GM19035 (cell line): ENCODE measurements at regions not wholly inside any gene's neighbourhood (a gene's known extent, or its start where the extent isn't known, plus 50 kb on each side); places are given as distances from the start of the nearest gene placed in this dataset.

Experiments used
- ATAC-seq: cut with Tn5 transposase; IDR thresholded peaks from one replicate; pipeline ENCODE4 v1.9.1; 2021; ENCODE audit not compliant: unreplicated experiment

- ATAC-seq, result no peak
Measured at GRCh38 chr6:130755368-130756034, 71.7 kb upstream of the SMLR1 start.

GRCh38 chr6:130756824-130757223, 70.4 kb upstream of the SMLR1 start:
- no peak for ATAC-seq

GRCh38 chr6:130758813-130759212, 68.4 kb upstream of the SMLR1 start:
- ATAC-seq, result no peak

GRCh38 chr6:130760006-130760405, 67.2 kb upstream of the SMLR1 start:
- ATAC-seq, result no peak

GRCh38 chr6:130761286-130761685, 65.9 kb upstream of the SMLR1 start:
- ATAC-seq, result no peak

GRCh38 chr6:130765181-130765727, 62.0 kb upstream of the SMLR1 start:
- no peak for ATAC-seq

GRCh38 chr6:130766239-130767144, 60.7 kb upstream of the SMLR1 start:
- ATAC-seq, result no peak

- no peak for ATAC-seq
Measured at GRCh38 chr6:130769861-130770260, 57.3 kb upstream of the SMLR1 start.

- ATAC-seq, result no peak
Measured at GRCh38 chr6:130771741-130772140, 55.5 kb upstream of the SMLR1 start.

GRCh38 chr6:130773860-130774259, 53.3 kb upstream of the SMLR1 start:
- ATAC-seq, result no peak

- ATAC-seq, result no peak
Measured at GRCh38 chr6:130775411-130776012, 51.7 kb upstream of the SMLR1 start.

- ATAC-seq, result peak; percentile 96
Measured at GRCh38 chr6:130776287-130776925, 50.8 kb upstream of the SMLR1 start.
